CD14-positive monocyte (primary cell): ENCODE measurements at regions not wholly inside any gene's neighbourhood (a gene's known extent, or its start where the extent isn't known, plus 50 kb on each side); places are given as distances from the start of the nearest gene placed in this dataset.

Source experiments
- DNase-seq, 3 donors: peaks; one replicate each; pipeline ENCODE4 v3.0.0-alpha.2; 2011 to 2022
- H2AFZ ChIP-seq: 2 replicates; pipeline ENCODE4 v1.6.0; 2012; ENCODE audit warnings: mild to moderate bottlenecking, low read depth, low read length, inconsistent platforms; ENCODE audit not compliant: insufficient read depth, poor library complexity, severe bottlenecking
- H3K27ac ChIP-seq, 2 donors: 1 replicate in 1 of 2; 2 replicates in 1 of 2; pipeline ENCODE4 v1.5.1; 2012 to 2013; ENCODE audit warnings: low read length in 2 of 2, control low read depth in 1 of 2, inconsistent platforms in 1 of 2, low read depth in 1 of 2, mild to moderate bottlenecking in 1 of 2
- H3K27me3 ChIP-seq, 2 donors: one replicate each; pipeline versions ENCODE4 v1.6.0 to v1.6.1; 2011 to 2013; ENCODE audit warnings: low read length in 2 of 2; ENCODE audit not compliant: control insufficient read depth in 2 of 2, insufficient read depth in 2 of 2
- H3K36me3 ChIP-seq, 2 donors: replicated peaks in 1 of 2; 1 replicate in 1 of 2; 2 replicates in 1 of 2; pipeline versions ENCODE4 v1.5.1 to v1.6.1; 2012 to 2013; ENCODE audit warnings: low read length in 2 of 2, control low read depth in 1 of 2, inconsistent platforms in 1 of 2, mild to moderate bottlenecking in 1 of 2; ENCODE audit not compliant: insufficient read depth in 2 of 2, control insufficient read depth in 1 of 2
- H3K4me1 ChIP-seq, 2 donors: 1 replicate in 1 of 2; 2 replicates in 1 of 2; pipeline versions ENCODE4 v1.5.1 to v1.6.1; 2012 to 2013; ENCODE audit warnings: low read length in 2 of 2, control low read depth in 1 of 2, inconsistent platforms in 1 of 2, mild to moderate bottlenecking in 1 of 2, moderate library complexity in 1 of 2; ENCODE audit not compliant: insufficient read depth in 2 of 2, control insufficient read depth in 1 of 2
- H3K4me2 ChIP-seq: replicated peaks from 2 replicates; pipeline ENCODE3; 2012; ENCODE audit warnings: low read length, moderate library complexity, mild to moderate bottlenecking; ENCODE audit not compliant: poor library complexity, severe bottlenecking; ENCODE audit errors: extremely low read depth
- H3K4me3 ChIP-seq, 3 experiments: fragments of 200-600 bp in 1 of 3; sonication (generic) in 1 of 3; replicated peaks in 1 of 3; 1 replicate in 2 of 3; 2 replicates in 1 of 3; pipeline ENCODE4 v1.5.1; 2011 to 2013; ENCODE audit warnings: low read length in 3 of 3, mild to moderate bottlenecking in 3 of 3, control low read depth in 2 of 3, low read depth in 2 of 3, inconsistent platforms in 1 of 3, moderate library complexity in 1 of 3
- H3K79me2 ChIP-seq: 2 replicates; pipeline ENCODE4 v1.6.0; 2012; ENCODE audit warnings: mild to moderate bottlenecking, control low read depth, inconsistent platforms, low read length, moderate library complexity; ENCODE audit not compliant: insufficient read depth
- H3K9ac ChIP-seq: 2 replicates; pipeline ENCODE4 v1.6.0; 2017; ENCODE audit warnings: low read length, mild to moderate bottlenecking; ENCODE audit not compliant: insufficient read depth, poor library complexity, severe bottlenecking
- H3K9me3 ChIP-seq, 2 donors: replicated peaks in 1 of 2; 1 replicate in 1 of 2; 2 replicates in 1 of 2; pipeline versions ENCODE4 v1.5.1 to v1.6.1; 2012 to 2013; ENCODE audit warnings: low read length in 2 of 2, control low read depth in 1 of 2; ENCODE audit not compliant: control insufficient read depth in 1 of 2, insufficient read depth in 1 of 2
- H4K20me1 ChIP-seq: 2 replicates; pipeline ENCODE4 v1.6.0; 2012; ENCODE audit warnings: mild to moderate bottlenecking, low read length, control low read depth, moderate library complexity; ENCODE audit not compliant: insufficient read depth
- H3K27ac Mint-ChIP-seq, 7 donors: one replicate each; pipeline ENCODE4 v1.8.0; 2020; ENCODE audit warnings: mild to moderate bottlenecking in 7 of 7, mixed read lengths in 7 of 7, moderate library complexity in 6 of 7, inconsistent platforms in 2 of 7
- H3K27me3 Mint-ChIP-seq, 3 donors: one replicate each; pipeline ENCODE4 v1.8.0; 2021 to 2022; ENCODE audit warnings: low read depth in 3 of 3, mild to moderate bottlenecking in 3 of 3, mixed read lengths in 3 of 3, moderate library complexity in 3 of 3, inconsistent platforms in 1 of 3
- H3K36me3 Mint-ChIP-seq, 2 donors: one replicate each; pipeline ENCODE4 v1.8.0; 2020; ENCODE audit warnings: mixed read lengths in 2 of 2, inconsistent platforms in 1 of 2, mild to moderate bottlenecking in 1 of 2
- H3K4me1 Mint-ChIP-seq: one replicate; pipeline ENCODE4 v1.8.0; 2020; ENCODE audit warnings: mild to moderate bottlenecking, mixed read lengths
- H3K4me3 Mint-ChIP-seq, 2 donors: one replicate each; pipeline ENCODE4 v1.8.0; 2020; ENCODE audit warnings: mild to moderate bottlenecking in 2 of 2, mixed read lengths in 2 of 2, moderate library complexity in 1 of 2
- H3K9me3 Mint-ChIP-seq, 7 donors: one replicate each; pipeline ENCODE4 v1.8.0; 2020 to 2022; ENCODE audit warnings: mixed read lengths in 7 of 7, mild to moderate bottlenecking in 6 of 7, moderate library complexity in 6 of 7, inconsistent platforms in 2 of 7
- CTCF ChIP-seq: fragments of 200-600 bp; IDR thresholded peaks from one replicate; pipeline ENCODE4 v1.8.0; 2022; ENCODE audit warnings: antibody characterized with exemption, mild to moderate bottlenecking
- WGBS: methylation state at CpG from one replicate; pipeline ENCODE4 v1.1.5; 2013; ENCODE audit warnings: missing lambda C conversion rate; ENCODE audit not compliant: insufficient coverage; 5-methylcytosine and 5-hydroxymethylcytosine counted together
- intact Hi-C, 2 donors: fragments of 100-400 bp; cut with micrococcal nuclease; formaldehyde crosslinking; loops; one replicate each; pipeline versions ENCODE4 v1.15.0 to v1.15.1; 2023

- no peak overlapping the region for H3K4me2 ChIP-seq
- peaks cover 0 to 10% (median 3%) of the 10 kb centered on the region in 7 donors for H3K9me3 Mint-ChIP-seq
- intact Hi-C loops: no loop called here
- H3K27ac ChIP-seq: no peak overlapping the region
- H3K4me3 Mint-ChIP-seq: no peak overlapping the region
- H3K27ac Mint-ChIP-seq: no peak overlapping the region
- H3K27me3 Mint-ChIP-seq: peaks cover 0 to 3% (median 1%) of the 10 kb centered on the region in 3 donors
- H3K36me3 Mint-ChIP-seq: no peaks in the 10 kb centered on the region
- 86% methylated on average over 1 of the region's 3 CpGs for WGBS
- no peak overlapping the region for H3K4me3 ChIP-seq
- peaks cover 15% of the 10 kb centered on the region for H3K4me1 Mint-ChIP-seq
- H3K4me1 ChIP-seq: peaks cover 3% of the 10 kb centered on the region in 2 donors
- H2AFZ ChIP-seq: no peak overlapping the region
- no peak for DNase-seq
- no peaks in the 10 kb centered on the region for H3K36me3 ChIP-seq
- no peaks in the 10 kb centered on the region for H4K20me1 ChIP-seq
- H3K9me3 ChIP-seq: no peaks in the 10 kb centered on the region
- H3K9ac ChIP-seq: no peak overlapping the region
- no peaks in the 10 kb centered on the region for H3K27me3 ChIP-seq
- H3K79me2 ChIP-seq: no peaks in the 10 kb centered on the region
- no peak for TF ChIP-seq CTCF
Observed at GRCh38 chr1:192913683-192914082, 104.8 kb downstream of the RGS2 start.

GRCh38 chr1:192914092-192914491 is 105.3 kb downstream of the RGS2 start:
- intact Hi-C loops: no loop called here

More at GRCh38 chr1:192914092-192914491, 105.3 kb downstream of the RGS2 start:
- peaks cover 0 to 10% (median 3%) of the 10 kb centered on the region in 7 donors for H3K9me3 Mint-ChIP-seq
- no peaks in the 10 kb centered on the region for H3K36me3 Mint-ChIP-seq
- H3K27ac Mint-ChIP-seq: peak overlapping the region in 1 of 7 donors; percentile 18
- Histone ChIP-seq H3K79me2 (no peaks in the 10 kb centered on the region), H3K4me1 (no peaks in the 10 kb centered on the region), H3K4me3 (no peak overlapping the region), H3K9ac (no peak overlapping the region), H3K4me2 (no peak overlapping the region), H3K36me3 (no peaks in the 10 kb centered on the region), H3K9me3 (no peaks in the 10 kb centered on the region), H2AFZ (no peak overlapping the region), H3K27ac (no peak overlapping the region), H3K27me3 (no peaks in the 10 kb centered on the region), H4K20me1 (no peaks in the 10 kb centered on the region)
- DNase-seq: no peak
- H3K4me3 Mint-ChIP-seq: no peak overlapping the region
- WGBS: no CpG with 5 or more reads among the region's 1 CpG
- no peak for TF ChIP-seq CTCF
- peaks cover 13% of the 10 kb centered on the region for H3K4me1 Mint-ChIP-seq
- peaks cover 0 to 3% (median 1%) of the 10 kb centered on the region in 3 donors for H3K27me3 Mint-ChIP-seq
